Neural progenitor cell (in vitro differentiated cells): ENCODE measurements at regions not wholly inside any gene's neighbourhood (a gene's known extent, or its start where the extent isn't known, plus 50 kb on each side); places are given as distances from the start of the nearest gene placed in this dataset.
"Not testable (repeated sequence)": the region's sequence is repeated elsewhere in the genome, so short reads cannot be mapped to it uniquely, and the experiment has no call there.

Experiments used
- DNase-seq: peaks from one replicate; pipeline ENCODE4 v3.0.0-alpha.2; 2016; ENCODE audit warnings: low spot score
- H2AFZ ChIP-seq: fragments of 200-600 bp; sonication (generic); replicated peaks from 2 replicates; pipeline ENCODE4 v1.6.1; 2016; ENCODE audit warnings: antibody characterized with exemption
- H3F3A ChIP-seq: fragments of 200-600 bp; sonication (generic); 2 replicates; pipeline ENCODE4 v1.6.1; 2016; ENCODE audit warnings: antibody characterized with exemption, low read depth
- H3K27ac ChIP-seq: fragments of 200-600 bp; sonication (generic); 2 replicates; pipeline ENCODE4 v1.5.1; 2016; ENCODE audit warnings: mild to moderate bottlenecking
- H3K27me3 ChIP-seq: fragments of 200-600 bp; sonication (generic); 2 replicates; pipeline ENCODE4 v1.6.1; 2016; ENCODE audit warnings: mild to moderate bottlenecking, moderate library complexity
- H3K36me3 ChIP-seq: fragments of 200-600 bp; sonication (generic); 2 replicates; pipeline ENCODE4 v1.5.1; 2016
- H3K4me1 ChIP-seq: fragments of 200-600 bp; sonication (generic); 2 replicates; pipeline ENCODE4 v1.6.1; 2016; ENCODE audit warnings: mixed run types
- H3K4me2 ChIP-seq: fragments of 200-600 bp; sonication (generic); 2 replicates; pipeline ENCODE4 v1.6.1; 2016
- H3K4me3 ChIP-seq: fragments of 200-600 bp; sonication (generic); 2 replicates; pipeline ENCODE4 v1.5.1; 2016
- H3K79me2 ChIP-seq: fragments of 200-600 bp; sonication (generic); 2 replicates; pipeline ENCODE4 v1.6.1; 2016; ENCODE audit warnings: low read depth
- H3K9ac ChIP-seq: fragments of 200-600 bp; sonication (generic); 2 replicates; pipeline ENCODE4 v1.6.1; 2016
- H3K9me3 ChIP-seq: fragments of 200-600 bp; sonication (generic); 2 replicates; pipeline ENCODE4 v1.5.1; 2016; ENCODE audit warnings: low read depth
- H4K20me1 ChIP-seq: fragments of 200-600 bp; sonication (generic); 2 replicates; pipeline ENCODE4 v1.6.1; 2016; ENCODE audit warnings: low read depth
- H3K27ac Mint-ChIP-seq: 3 replicates; pipeline ENCODE4 v1.8.0; 2021; ENCODE audit warnings: mixed read lengths
- H3K27me3 Mint-ChIP-seq: 2 replicates; pipeline ENCODE4 v1.8.0; 2022; ENCODE audit warnings: low read depth, mild to moderate bottlenecking, inconsistent platforms, moderate library complexity, mixed read lengths; ENCODE audit not compliant: insufficient read depth
- H3K36me3 Mint-ChIP-seq: 3 replicates; pipeline ENCODE4 v1.8.0; 2021; ENCODE audit warnings: mixed read lengths
- H3K4me1 Mint-ChIP-seq: 3 replicates; pipeline ENCODE4 v1.8.0; 2021; ENCODE audit warnings: mixed read lengths
- H3K4me3 Mint-ChIP-seq: 3 replicates; pipeline ENCODE4 v1.8.0; 2021; ENCODE audit warnings: mild to moderate bottlenecking, moderate library complexity, mixed read lengths
- H3K9me3 Mint-ChIP-seq: 3 replicates; pipeline ENCODE4 v1.8.0; 2020; ENCODE audit warnings: mixed read lengths
- EZH2 ChIP-seq: fragments of 200-600 bp; sonication (generic); IDR thresholded peaks from 2 replicates; pipeline ENCODE4 v1.6.1; 2017; ENCODE audit warnings: antibody characterized with exemption, mild to moderate bottlenecking, moderate library complexity
- EZH2phosphoT487 ChIP-seq: fragments of 200-600 bp; sonication (generic); IDR thresholded peaks from 2 replicates; pipeline ENCODE4 v1.6.1; 2017; ENCODE audit warnings: antibody characterized with exemption
- TF ChIP-seq, protein P1 (sequence below): fragments of 200-600 bp; sonication (generic); IDR thresholded peaks from 2 replicates; pipeline ENCODE4 v1.5.1; 2017; ENCODE audit warnings: antibody characterized with exemption, mild to moderate bottlenecking

DNA sequence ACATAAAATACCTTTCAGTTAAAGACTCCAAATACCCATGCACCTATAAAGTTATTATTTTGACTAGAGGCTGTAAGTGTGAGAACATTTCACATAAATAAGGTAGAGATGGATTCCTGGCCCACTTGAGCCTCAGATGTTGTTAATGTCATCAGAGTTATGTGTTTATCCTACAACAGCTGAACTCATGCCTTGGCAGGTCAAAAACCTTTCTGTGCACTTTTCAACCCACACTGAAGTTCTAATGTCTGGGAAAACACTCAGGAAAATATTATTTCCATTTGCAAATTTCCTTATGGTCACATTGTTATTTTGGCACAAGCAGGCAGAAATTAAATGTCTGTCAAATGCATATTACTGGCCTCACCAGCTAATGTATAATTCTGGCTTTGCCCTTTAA is 209.2 kb downstream of the LNPK start:
- H3K9me3 ChIP-seq = no peaks in the 10 kb centered on the region
- no peak overlapping the region for H3K27ac ChIP-seq
- no peaks in the 10 kb centered on the region for H3F3A ChIP-seq

GRCh38 chr2:175792199-175792598 is 209.9 kb downstream of the LNPK start:
- Histone ChIP-seq H2AFZ (no peak overlapping the region), H3K36me3 (no peaks in the 10 kb centered on the region), H3K4me3 (no peak overlapping the region), H3K79me2 (no peaks in the 10 kb centered on the region), H4K20me1 (no peaks in the 10 kb centered on the region), H3K4me1 (no peaks in the 10 kb centered on the region), H3K27me3 (no peaks in the 10 kb centered on the region), H3K27ac (no peak overlapping the region), H3F3A (no peaks in the 10 kb centered on the region), H3K9me3 (no peaks in the 10 kb centered on the region), H3K9ac (no peak overlapping the region), H3K4me2 (no peak overlapping the region)
- H3K36me3 Mint-ChIP-seq = peaks cover 2% of the 10 kb centered on the region
- peaks cover 19% of the 10 kb centered on the region for H3K9me3 Mint-ChIP-seq
- DNase-seq = no peak
- peaks cover 2% of the 10 kb centered on the region for H3K27me3 Mint-ChIP-seq
- no peaks in the 10 kb centered on the region for H3K4me1 Mint-ChIP-seq
- H3K27ac Mint-ChIP-seq = no peak overlapping the region
- H3K4me3 Mint-ChIP-seq = no peak overlapping the region
- TF ChIP-seq EZH2phosphoT487 (no peak), EZH2 (no peak)
- TF ChIP-seq, protein P1, sequence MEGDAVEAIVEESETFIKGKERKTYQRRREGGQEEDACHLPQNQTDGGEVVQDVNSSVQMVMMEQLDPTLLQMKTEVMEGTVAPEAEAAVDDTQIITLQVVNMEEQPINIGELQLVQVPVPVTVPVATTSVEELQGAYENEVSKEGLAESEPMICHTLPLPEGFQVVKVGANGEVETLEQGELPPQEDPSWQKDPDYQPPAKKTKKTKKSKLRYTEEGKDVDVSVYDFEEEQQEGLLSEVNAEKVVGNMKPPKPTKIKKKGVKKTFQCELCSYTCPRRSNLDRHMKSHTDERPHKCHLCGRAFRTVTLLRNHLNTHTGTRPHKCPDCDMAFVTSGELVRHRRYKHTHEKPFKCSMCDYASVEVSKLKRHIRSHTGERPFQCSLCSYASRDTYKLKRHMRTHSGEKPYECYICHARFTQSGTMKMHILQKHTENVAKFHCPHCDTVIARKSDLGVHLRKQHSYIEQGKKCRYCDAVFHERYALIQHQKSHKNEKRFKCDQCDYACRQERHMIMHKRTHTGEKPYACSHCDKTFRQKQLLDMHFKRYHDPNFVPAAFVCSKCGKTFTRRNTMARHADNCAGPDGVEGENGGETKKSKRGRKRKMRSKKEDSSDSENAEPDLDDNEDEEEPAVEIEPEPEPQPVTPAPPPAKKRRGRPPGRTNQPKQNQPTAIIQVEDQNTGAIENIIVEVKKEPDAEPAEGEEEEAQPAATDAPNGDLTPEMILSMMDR = no peak

More for the DNA sequence above, 209.2 kb downstream of the LNPK start:
- peaks cover 21% of the 10 kb centered on the region for H3K9me3 Mint-ChIP-seq
- H3K36me3 ChIP-seq = no peaks in the 10 kb centered on the region
- DNase-seq = no peak
- H3K27ac Mint-ChIP-seq = no peak overlapping the region
- no peaks in the 10 kb centered on the region for H4K20me1 ChIP-seq
- no peak overlapping the region for H3K9ac ChIP-seq
- H3K4me1 ChIP-seq = no peaks in the 10 kb centered on the region
- H3K27me3 Mint-ChIP-seq = peaks cover 2% of the 10 kb centered on the region
- H3K4me3 Mint-ChIP-seq = no peak overlapping the region
- no peak overlapping the region for H3K4me2 ChIP-seq
- no peaks in the 10 kb centered on the region for H3K27me3 ChIP-seq
- TF ChIP-seq EZH2 (no peak), EZH2phosphoT487 (no peak)
- TF ChIP-seq, protein P1 = no peak
- H3K36me3 Mint-ChIP-seq = peaks cover 2% of the 10 kb centered on the region
- H2AFZ ChIP-seq = no peak overlapping the region
- H3K4me1 Mint-ChIP-seq = no peaks in the 10 kb centered on the region
- no peak overlapping the region for H3K4me3 ChIP-seq
- no peaks in the 10 kb centered on the region for H3K79me2 ChIP-seq

- Histone ChIP-seq H3K9me3 (no peaks in the 10 kb centered on the region), H3K4me3 (no peak overlapping the region), H3K27ac (no peak overlapping the region), H3K27me3 (no peaks in the 10 kb centered on the region), H2AFZ (no peak overlapping the region), H3K79me2 (no peaks in the 10 kb centered on the region), H3K4me1 (no peaks in the 10 kb centered on the region), H3K9ac (no peak overlapping the region), H3K36me3 (no peaks in the 10 kb centered on the region), H4K20me1 (no peaks in the 10 kb centered on the region), H3F3A (no peaks in the 10 kb centered on the region), H3K4me2 (no peak overlapping the region)
- no peak overlapping the region for H3K4me3 Mint-ChIP-seq
- H3K36me3 Mint-ChIP-seq = no peaks in the 10 kb centered on the region
- DNase-seq = no peak
- H3K4me1 Mint-ChIP-seq = no peaks in the 10 kb centered on the region
- no peak overlapping the region for H3K27ac Mint-ChIP-seq
- H3K27me3 Mint-ChIP-seq = no peaks in the 10 kb centered on the region
- TF ChIP-seq, protein P1 = no peak
- no peak for TF ChIP-seq EZH2
- TF ChIP-seq EZH2phosphoT487 = no peak
- no peaks in the 10 kb centered on the region for H3K9me3 Mint-ChIP-seq
These were observed 215.5 kb downstream of the LNPK start for GRCh38 chr2:175786471-175787124.

DNA sequence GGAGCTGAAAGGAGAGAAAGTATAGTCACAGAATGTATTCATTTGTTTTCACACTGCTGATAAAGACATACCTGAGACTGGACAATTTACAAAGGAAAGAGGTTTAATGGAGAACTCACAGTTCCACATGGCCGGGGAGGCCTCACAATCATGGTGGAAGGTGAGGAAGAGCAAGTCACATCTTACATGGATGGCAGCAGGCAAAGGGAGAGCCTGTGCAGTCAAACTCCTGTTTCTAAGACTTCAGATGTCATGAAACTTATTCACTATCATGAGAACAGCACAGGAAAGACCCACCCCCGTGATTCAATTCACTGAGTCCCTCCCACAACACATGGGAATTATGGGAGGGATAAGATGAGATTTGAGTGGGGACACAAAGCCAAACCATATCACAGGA is 224.7 kb downstream of the LNPK start:
- H3K9ac ChIP-seq, H3K9me3 ChIP-seq, H2AFZ ChIP-seq, H3K27me3 Mint-ChIP-seq, H3K4me3 ChIP-seq, H3F3A ChIP-seq, H3K27ac ChIP-seq, H3K4me1 ChIP-seq, H3K36me3 ChIP-seq, H3K4me3 Mint-ChIP-seq, H3K9me3 Mint-ChIP-seq, H3K4me1 Mint-ChIP-seq, H3K27me3 ChIP-seq, H3K79me2 ChIP-seq, H3K4me2 ChIP-seq, H4K20me1 ChIP-seq, H3K27ac Mint-ChIP-seq, H3K36me3 Mint-ChIP-seq, DNase-seq: not testable (repeated sequence)
